GM12892 (cell line): ENCODE measurements at regions not wholly inside any gene's neighbourhood (a gene's known extent, or its start where the extent isn't known, plus 50 kb on each side); places are given as distances from the start of the nearest gene placed in this dataset.

Experiments
- POLR2A ChIP-seq: IDR thresholded peaks from 2 replicates; pipeline ENCODE4 v1.6.1; 2011; ENCODE audit warnings: low read depth, low read length, control low read depth
- POLR2AphosphoS5 ChIP-seq: IDR thresholded peaks from 2 replicates; pipeline ENCODE4 v1.6.1; 2011; ENCODE audit warnings: low read depth, low read length, control low read depth
- TAF1 ChIP-seq: IDR thresholded peaks from 2 replicates; pipeline ENCODE4 v1.6.1; 2011; ENCODE audit warnings: low read depth, mild to moderate bottlenecking, control low read depth, low read length, borderline replicate concordance

DNA sequence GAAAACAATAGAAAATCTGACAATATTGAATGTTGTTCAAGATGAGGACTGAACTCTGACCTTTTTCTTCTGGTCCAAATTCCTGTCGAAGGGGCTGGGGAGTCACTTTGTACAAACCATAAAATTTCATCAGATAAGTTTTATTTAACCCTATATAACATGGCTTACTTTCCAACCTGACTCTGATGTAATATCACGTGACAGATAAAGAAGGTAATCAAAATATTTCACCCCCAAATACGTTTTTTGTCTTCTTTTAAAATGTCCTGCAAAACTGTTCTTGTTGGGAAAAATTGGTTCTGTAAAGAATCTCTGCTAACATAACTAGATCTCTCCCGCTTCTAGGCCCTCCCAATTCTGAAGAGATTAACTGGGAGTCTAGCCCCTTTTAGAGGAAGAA, 90.9 kb upstream of the MDFIC start:
- TF ChIP-seq TAF1 (no peak), POLR2A (no peak), POLR2AphosphoS5 (no peak)
